HepG2 (cell line): ENCODE measurements at regions not wholly inside any gene's neighbourhood (a gene's known extent, or its start where the extent isn't known, plus 50 kb on each side); places are given as distances from the start of the nearest gene placed in this dataset.

ENCODE experiments used
- ADNP ChIP-seq: sonication (generic); formaldehyde crosslinking; IDR thresholded peaks from 2 replicates; pipeline ENCODE4 v1.4.0; 2020; ENCODE audit warnings: missing genetic modification reagents
- AGO2 ChIP-seq: fragments of 200-400 bp; formaldehyde crosslinking; optimal IDR thresholded peaks from 2 replicates; pipeline ENCODE3; 2017; ENCODE audit warnings: mild to moderate bottlenecking, low read depth, low read length, moderate library complexity
- CBX2 ChIP-seq, 2 experiments: fragments of 200-600 bp in 1 of 2; sonication (generic); formaldehyde crosslinking in 1 of 2; IDR thresholded peaks; 2 replicates each; pipeline versions ENCODE4 v1.7.0 to v1.8.1; 2018 to 2022; ENCODE audit warnings: low read depth in 2 of 2, low read length in 1 of 2, mild to moderate bottlenecking in 1 of 2, missing genetic modification reagents in 1 of 2
- ESRRA ChIP-seq: sonication (generic); formaldehyde crosslinking; IDR thresholded peaks from 2 replicates; pipeline ENCODE4 v1.5.1; 2020; ENCODE audit warnings: mild to moderate bottlenecking, low read depth, missing genetic modification reagents
- KAT2B ChIP-seq: fragments of 150-350 bp; IDR thresholded peaks from 2 replicates; pipeline ENCODE4 v1.6.1; 2014; ENCODE audit warnings: low read depth, low read length, borderline replicate concordance
- KLF6 ChIP-seq: IDR thresholded peaks from 2 replicates; pipeline ENCODE4 v1.8.0; 2016; ENCODE audit warnings: missing biosample characterization, missing genetic modification reagents
- MED8 ChIP-seq: sonication (generic); formaldehyde crosslinking; IDR thresholded peaks from 2 replicates; pipeline ENCODE4 v1.8.1; 2023; ENCODE audit warnings: mild to moderate bottlenecking, missing genetic modification reagents; ENCODE audit not compliant: insufficient replicate concordance
- MIXL1 ChIP-seq: IDR thresholded peaks from 2 replicates; pipeline ENCODE4 v1.6.1; 2016
- PCBP1 ChIP-seq: fragments of 200-400 bp; formaldehyde crosslinking; IDR thresholded peaks from 2 replicates; pipeline ENCODE4 v1.6.1; 2017; ENCODE audit warnings: mild to moderate bottlenecking, low read depth, low read length, borderline replicate concordance
- RORA ChIP-seq: sonication (generic); formaldehyde crosslinking; IDR thresholded peaks from 2 replicates; pipeline ENCODE4 v1.5.0; 2020; ENCODE audit warnings: mild to moderate bottlenecking, missing genetic modification reagents, moderate library complexity
- SAP130 ChIP-seq: IDR thresholded peaks from 2 replicates; pipeline ENCODE4 v1.6.1; 2016; ENCODE audit warnings: low read depth
- XBP1 ChIP-seq: sonication (generic); formaldehyde crosslinking; IDR thresholded peaks from 2 replicates; pipeline ENCODE4 v1.5.0; 2020; ENCODE audit warnings: missing genetic modification reagents
- YEATS2 ChIP-seq: sonication (generic); formaldehyde crosslinking; IDR thresholded peaks from 2 replicates; pipeline ENCODE4 v1.4.0; 2020; ENCODE audit warnings: missing genetic modification reagents, borderline replicate concordance
- ZNF136 ChIP-seq: sonication (generic); formaldehyde crosslinking; IDR thresholded peaks from 2 replicates; pipeline ENCODE4 v1.8.1; 2022; ENCODE audit warnings: low read depth, mild to moderate bottlenecking, moderate library complexity, missing genetic modification reagents
- ZNF264 ChIP-seq: sonication (generic); formaldehyde crosslinking; IDR thresholded peaks from 2 replicates; pipeline ENCODE4 v1.4.0; 2020; ENCODE audit warnings: missing genetic modification reagents
- ZNF510 ChIP-seq: sonication (generic); formaldehyde crosslinking; IDR thresholded peaks from 2 replicates; pipeline ENCODE4 v1.4.0; 2020; ENCODE audit warnings: low read depth, mild to moderate bottlenecking, missing genetic modification reagents
- ZNF607 ChIP-seq: sonication (generic); formaldehyde crosslinking; IDR thresholded peaks from 2 replicates; pipeline ENCODE4 v1.5.1; 2020; ENCODE audit warnings: missing genetic modification reagents, mild to moderate bottlenecking, borderline replicate concordance
- ZSCAN21 ChIP-seq: sonication (generic); formaldehyde crosslinking; IDR thresholded peaks from 2 replicates; pipeline ENCODE4 v1.8.0; 2022; ENCODE audit warnings: mild to moderate bottlenecking, missing genetic modification reagents, moderate library complexity, borderline replicate concordance
- TF ChIP-seq, protein P1 (sequence below): IDR thresholded peaks from 2 replicates; pipeline ENCODE4 v1.6.1; 2012; ENCODE audit warnings: low read depth, low read length, improper control_type of control experiment
- TF ChIP-seq, protein P2 (sequence below), 2 experiments: fragments of 450-650 bp in 1 of 2; sonication (generic) in 1 of 2; formaldehyde crosslinking in 1 of 2; IDR thresholded peaks; 2 replicates each; pipeline versions ENCODE4 v1.6.1 to v1.8.0; 2016 to 2022; ENCODE audit warnings: antibody characterized with exemption in 1 of 2, mild to moderate bottlenecking in 1 of 2, missing genetic modification reagents in 1 of 2

DNA sequence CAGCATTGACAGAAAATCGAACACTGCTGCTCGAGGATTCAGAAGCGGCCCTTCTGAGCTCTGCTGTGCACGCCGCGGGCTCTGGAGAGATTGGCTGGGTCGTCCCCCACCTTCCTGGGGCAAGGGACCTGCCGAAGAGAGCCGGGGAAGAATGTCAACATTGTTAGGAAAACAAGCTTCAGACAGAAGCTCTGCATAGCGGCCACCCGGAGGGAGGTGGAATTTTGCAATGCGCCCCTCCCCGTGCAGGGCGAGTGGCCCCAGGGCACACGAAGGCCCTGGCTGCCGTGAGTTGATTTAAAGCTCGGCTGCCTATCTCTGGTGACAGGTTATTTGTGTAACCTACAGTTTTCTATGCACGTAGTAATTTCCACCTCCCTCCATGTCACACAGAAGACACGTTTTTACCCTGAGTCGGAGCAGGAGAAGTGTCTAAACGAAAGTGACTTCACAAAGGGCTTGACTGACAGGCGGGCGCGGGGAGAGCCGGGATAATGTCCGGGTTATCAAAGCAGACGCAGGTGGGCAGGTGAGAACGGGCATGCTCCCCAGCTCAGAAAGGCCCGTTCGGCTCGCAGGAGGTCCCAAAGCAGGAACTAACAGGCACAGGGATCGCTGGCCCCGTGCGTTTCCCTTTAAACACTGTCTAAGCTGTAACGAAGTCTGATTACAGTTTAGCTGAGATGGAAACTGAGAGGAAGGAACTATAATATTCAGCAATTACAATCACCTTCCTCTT is 84.6 kb downstream of the PDGFA start (continued):
- TF ChIP-seq, protein P1, sequence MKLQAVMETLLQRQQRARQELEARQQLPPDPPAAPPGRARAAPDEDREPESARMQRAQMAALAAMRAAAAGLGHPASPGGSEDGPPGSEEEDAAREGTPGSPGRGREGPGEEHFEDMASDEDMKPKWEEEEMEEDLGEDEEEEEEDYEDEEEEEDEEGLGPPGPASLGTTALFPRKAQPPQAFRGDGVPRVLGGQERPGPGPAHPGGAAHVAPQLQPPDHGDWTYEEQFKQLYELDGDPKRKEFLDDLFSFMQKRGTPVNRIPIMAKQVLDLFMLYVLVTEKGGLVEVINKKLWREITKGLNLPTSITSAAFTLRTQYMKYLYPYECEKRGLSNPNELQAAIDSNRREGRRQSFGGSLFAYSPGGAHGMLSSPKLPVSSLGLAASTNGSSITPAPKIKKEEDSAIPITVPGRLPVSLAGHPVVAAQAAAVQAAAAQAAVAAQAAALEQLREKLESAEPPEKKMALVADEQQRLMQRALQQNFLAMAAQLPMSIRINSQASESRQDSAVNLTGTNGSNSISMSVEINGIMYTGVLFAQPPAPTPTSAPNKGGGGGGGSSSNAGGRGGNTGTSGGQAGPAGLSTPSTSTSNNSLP, result no peak
- no peak for TF ChIP-seq ZNF264 (CRISPR knock-in tag)
- TF ChIP-seq CBX2 (IDR thresholded peaks at IDR 0.05; ENCODE audit: low read depth, low read length), result no peak
- 0 out of 2 replicates have a peak, but pooled peaks have one; percentile 15 for TF ChIP-seq CBX2 (CRISPR knock-in tag; IDR thresholded peaks at IDR 0.05; ENCODE audit: low read depth)
- TF ChIP-seq SAP130, result peak; percentile 59
- TF ChIP-seq ADNP (CRISPR knock-in tag), result no peak
- no peak for TF ChIP-seq ZNF607 (CRISPR knock-in tag)
- TF ChIP-seq AGO2, result no peak
- TF ChIP-seq ZSCAN21 (CRISPR knock-in tag), result no peak
- TF ChIP-seq ZNF136 (CRISPR knock-in tag), result no peak
- TF ChIP-seq KLF6 (CRISPR knock-in tag), result no peak
- 0 out of 2 replicates have a peak, but pooled peaks have one; percentile 17 for TF ChIP-seq YEATS2 (CRISPR knock-in tag)
- TF ChIP-seq MED8 (CRISPR knock-in tag), result no peak
- TF ChIP-seq XBP1, result no peak
- TF ChIP-seq KAT2B, result no peak
- TF ChIP-seq, protein P2, sequence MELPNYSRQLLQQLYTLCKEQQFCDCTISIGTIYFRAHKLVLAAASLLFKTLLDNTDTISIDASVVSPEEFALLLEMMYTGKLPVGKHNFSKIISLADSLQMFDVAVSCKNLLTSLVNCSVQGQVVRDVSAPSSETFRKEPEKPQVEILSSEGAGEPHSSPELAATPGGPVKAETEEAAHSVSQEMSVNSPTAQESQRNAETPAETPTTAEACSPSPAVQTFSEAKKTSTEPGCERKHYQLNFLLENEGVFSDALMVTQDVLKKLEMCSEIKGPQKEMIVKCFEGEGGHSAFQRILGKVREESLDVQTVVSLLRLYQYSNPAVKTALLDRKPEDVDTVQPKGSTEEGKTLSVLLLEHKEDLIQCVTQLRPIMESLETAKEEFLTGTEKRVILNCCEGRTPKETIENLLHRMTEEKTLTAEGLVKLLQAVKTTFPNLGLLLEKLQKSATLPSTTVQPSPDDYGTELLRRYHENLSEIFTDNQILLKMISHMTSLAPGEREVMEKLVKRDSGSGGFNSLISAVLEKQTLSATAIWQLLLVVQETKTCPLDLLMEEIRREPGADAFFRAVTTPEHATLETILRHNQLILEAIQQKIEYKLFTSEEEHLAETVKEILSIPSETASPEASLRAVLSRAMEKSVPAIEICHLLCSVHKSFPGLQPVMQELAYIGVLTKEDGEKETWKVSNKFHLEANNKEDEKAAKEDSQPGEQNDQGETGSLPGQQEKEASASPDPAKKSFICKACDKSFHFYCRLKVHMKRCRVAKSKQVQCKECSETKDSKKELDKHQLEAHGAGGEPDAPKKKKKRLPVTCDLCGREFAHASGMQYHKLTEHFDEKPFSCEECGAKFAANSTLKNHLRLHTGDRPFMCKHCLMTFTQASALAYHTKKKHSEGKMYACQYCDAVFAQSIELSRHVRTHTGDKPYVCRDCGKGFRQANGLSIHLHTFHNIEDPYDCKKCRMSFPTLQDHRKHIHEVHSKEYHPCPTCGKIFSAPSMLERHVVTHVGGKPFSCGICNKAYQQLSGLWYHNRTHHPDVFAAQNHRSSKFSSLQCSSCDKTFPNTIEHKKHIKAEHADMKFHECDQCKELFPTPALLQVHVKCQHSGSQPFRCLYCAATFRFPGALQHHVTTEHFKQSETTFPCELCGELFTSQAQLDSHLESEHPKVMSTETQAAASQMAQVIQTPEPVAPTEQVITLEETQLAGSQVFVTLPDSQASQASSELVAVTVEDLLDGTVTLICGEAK (IDR thresholded peaks at IDR 0.05), result no peak
- TF ChIP-seq, protein P2 (CRISPR knock-in tag; IDR thresholded peaks at IDR 0.05), result no peak
- TF ChIP-seq ESRRA (CRISPR knock-in tag), result no peak
- TF ChIP-seq MIXL1 (CRISPR knock-in tag), result no peak
- TF ChIP-seq ZNF510, result no peak
- no peak for TF ChIP-seq PCBP1
- TF ChIP-seq RORA, result no peak
